ENCODE measurements at regions not wholly inside any gene's neighbourhood (a gene's known extent, or its start where the extent isn't known, plus 50 kb on each side); places are given as distances from the start of the nearest gene placed in this dataset.

DNA sequence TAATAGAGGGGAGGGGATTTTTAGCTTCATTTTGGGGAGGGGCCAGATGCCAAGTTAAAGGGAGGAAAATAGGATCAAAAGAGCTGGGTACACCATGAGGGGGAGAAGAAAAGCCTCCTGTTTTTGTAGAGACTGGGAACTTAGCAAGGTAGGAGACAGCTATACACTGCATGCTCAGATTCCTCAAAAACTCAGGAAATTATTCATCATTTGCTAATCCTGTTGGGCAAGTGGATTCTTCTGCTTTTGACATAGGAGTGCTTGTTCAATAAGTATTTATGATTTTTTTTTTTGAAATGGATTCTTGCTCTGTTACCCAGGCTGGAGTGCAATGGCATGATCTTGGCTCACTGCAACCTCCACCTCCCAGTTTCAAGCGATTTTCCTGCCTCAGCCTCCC lies 73.4 kb downstream of the LYZL2 start:
- H3K4me3 ChIP-seq (replicated peaks in 1 of 3; ENCODE audit: low read depth in 2 of 3, low read length in 3 of 3) = peak overlapping the region in 1 of 3 experiments; percentile 41
- H3K9me3 ChIP-seq (replicated peaks in 1 of 2; ENCODE audit: control insufficient read depth in 1 of 2, insufficient read depth in 1 of 2, low read length in 2 of 2) = no peaks in the 10 kb centered on the region
- H3K4me1 Mint-ChIP-seq = peaks cover 78% of the 10 kb centered on the region
- peak overlapping the region; percentile 85 to 99 (median 97) for H3K27ac Mint-ChIP-seq
- peaks cover 0 to 2% (median 0%) of the 10 kb centered on the region in 7 donors for H3K9me3 Mint-ChIP-seq
- no peak overlapping the region for H3K9ac ChIP-seq (ENCODE audit: insufficient read depth, low read length, poor library complexity, severe bottlenecking)
- H3K36me3 Mint-ChIP-seq = no peaks in the 10 kb centered on the region
- H3K79me2 ChIP-seq (ENCODE audit: insufficient read depth, low read length) = no peaks in the 10 kb centered on the region
- H3K27me3 ChIP-seq (ENCODE audit: control insufficient read depth in 2 of 2, insufficient read depth in 2 of 2, low read length in 2 of 2) = no peaks in the 10 kb centered on the region
- peaks cover 74 to 92% of the 10 kb centered on the region in 2 donors for H3K4me1 ChIP-seq (ENCODE audit: control insufficient read depth in 1 of 2, insufficient read depth in 2 of 2, low read length in 2 of 2)
- peak overlapping the region; percentile 59 to 76 for H3K27ac ChIP-seq (ENCODE audit: low read depth in 1 of 2, low read length in 2 of 2)
- H3K4me3 Mint-ChIP-seq = peak overlapping the region in 1 of 2 donors; percentile 80
- no peaks in the 10 kb centered on the region for H4K20me1 ChIP-seq (ENCODE audit: insufficient read depth, low read length)
- H3K36me3 ChIP-seq (replicated peaks in 1 of 2; ENCODE audit: control insufficient read depth in 1 of 2, insufficient read depth in 2 of 2, low read length in 2 of 2) = no peaks in the 10 kb centered on the region
- H2AFZ ChIP-seq (ENCODE audit: insufficient read depth, low read depth, low read length, poor library complexity, severe bottlenecking) = no peak overlapping the region
- WGBS (ENCODE audit: insufficient coverage) = no CpG with 5 or more reads among the region's 1 CpG
- H3K4me2 ChIP-seq (replicated peaks; ENCODE audit: extremely low read depth, low read length, poor library complexity, severe bottlenecking) = peak overlapping the region; percentile 59
- TF ChIP-seq, protein P1, sequence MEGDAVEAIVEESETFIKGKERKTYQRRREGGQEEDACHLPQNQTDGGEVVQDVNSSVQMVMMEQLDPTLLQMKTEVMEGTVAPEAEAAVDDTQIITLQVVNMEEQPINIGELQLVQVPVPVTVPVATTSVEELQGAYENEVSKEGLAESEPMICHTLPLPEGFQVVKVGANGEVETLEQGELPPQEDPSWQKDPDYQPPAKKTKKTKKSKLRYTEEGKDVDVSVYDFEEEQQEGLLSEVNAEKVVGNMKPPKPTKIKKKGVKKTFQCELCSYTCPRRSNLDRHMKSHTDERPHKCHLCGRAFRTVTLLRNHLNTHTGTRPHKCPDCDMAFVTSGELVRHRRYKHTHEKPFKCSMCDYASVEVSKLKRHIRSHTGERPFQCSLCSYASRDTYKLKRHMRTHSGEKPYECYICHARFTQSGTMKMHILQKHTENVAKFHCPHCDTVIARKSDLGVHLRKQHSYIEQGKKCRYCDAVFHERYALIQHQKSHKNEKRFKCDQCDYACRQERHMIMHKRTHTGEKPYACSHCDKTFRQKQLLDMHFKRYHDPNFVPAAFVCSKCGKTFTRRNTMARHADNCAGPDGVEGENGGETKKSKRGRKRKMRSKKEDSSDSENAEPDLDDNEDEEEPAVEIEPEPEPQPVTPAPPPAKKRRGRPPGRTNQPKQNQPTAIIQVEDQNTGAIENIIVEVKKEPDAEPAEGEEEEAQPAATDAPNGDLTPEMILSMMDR (IDR thresholded peaks at IDR 0.05) = no peak
- peak; percentile 58 to 90 (median 86) for DNase-seq
- intact Hi-C loops (cut with micrococcal nuclease) = loop anchor here in 1 of 2 donors (2.0 kb wide), 1 partner anchor 13 kb away; no protein-coding TSS in a partner anchor
- H3K27me3 Mint-ChIP-seq (ENCODE audit: low read depth in 3 of 3) = peaks cover 0 to 3% (median 2%) of the 10 kb centered on the region in 3 donors

DNA sequence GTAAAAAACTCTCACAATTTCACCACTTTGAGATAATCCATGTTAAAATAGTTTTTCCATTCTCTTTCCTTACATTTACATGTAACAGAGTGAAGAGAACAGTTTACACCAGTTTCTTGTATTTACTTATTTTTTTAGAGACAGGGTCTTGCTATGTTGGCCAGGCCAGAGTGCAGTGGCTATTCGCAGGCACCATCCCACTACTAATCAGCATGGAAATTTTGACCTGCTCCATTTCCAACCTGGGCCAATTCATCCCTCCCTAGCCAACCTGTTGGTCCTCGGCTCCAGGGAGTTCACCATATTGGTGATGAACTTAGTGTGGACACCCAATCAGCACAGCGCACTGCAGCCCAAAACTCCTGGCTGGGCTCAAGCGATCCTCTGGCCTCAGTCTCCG lies 74.1 kb downstream of the LYZL2 start:
- TF ChIP-seq, protein P1 (IDR thresholded peaks at IDR 0.05) = no peak
- no peak for DNase-seq
- Histone ChIP-seq H3K36me3 (replicated peaks in 1 of 2; ENCODE audit: control insufficient read depth in 1 of 2, insufficient read depth in 2 of 2, low read length in 2 of 2) (no peaks in the 10 kb centered on the region), H3K4me2 (replicated peaks; ENCODE audit: extremely low read depth, low read length, poor library complexity, severe bottlenecking) (peak overlapping the region; percentile 59), H3K27me3 (ENCODE audit: control insufficient read depth in 2 of 2, insufficient read depth in 2 of 2, low read length in 2 of 2) (no peaks in the 10 kb centered on the region), H3K9ac (ENCODE audit: insufficient read depth, low read length, poor library complexity, severe bottlenecking) (no peak overlapping the region), H3K4me1 (ENCODE audit: control insufficient read depth in 1 of 2, insufficient read depth in 2 of 2, low read length in 2 of 2) (peaks cover 74 to 93% of the 10 kb centered on the region in 2 donors), H3K27ac (ENCODE audit: low read depth in 1 of 2, low read length in 2 of 2) (peak overlapping the region; percentile 59 to 76), H3K9me3 (replicated peaks in 1 of 2; ENCODE audit: control insufficient read depth in 1 of 2, insufficient read depth in 1 of 2, low read length in 2 of 2) (no peaks in the 10 kb centered on the region), H3K79me2 (ENCODE audit: insufficient read depth, low read length) (no peaks in the 10 kb centered on the region), H2AFZ (ENCODE audit: insufficient read depth, low read depth, low read length, poor library complexity, severe bottlenecking) (no peak overlapping the region), H4K20me1 (ENCODE audit: insufficient read depth, low read length) (no peaks in the 10 kb centered on the region), H3K4me3 (replicated peaks in 1 of 3; ENCODE audit: low read depth in 2 of 3, low read length in 3 of 3) (peak overlapping the region in 1 of 3 experiments; percentile 41)
- Mint-ChIP-seq H3K36me3 (no peaks in the 10 kb centered on the region), H3K4me3 (no peak overlapping the region), H3K9me3 (peaks cover 0 to 2% (median 0%) of the 10 kb centered on the region in 7 donors), H3K27me3 (ENCODE audit: low read depth in 3 of 3) (peaks cover 0 to 4% (median 1%) of the 10 kb centered on the region in 3 donors), H3K27ac (peak overlapping the region; percentile 85 to 99 (median 97)), H3K4me1 (peaks cover 80% of the 10 kb centered on the region)
- intact Hi-C loops (cut with micrococcal nuclease) = no loop called here
- 80% methylated on average over 1 of the region's 5 CpGs for WGBS (ENCODE audit: insufficient coverage)
